ENCODE measurements at regions not wholly inside any gene's neighbourhood (a gene's known extent, or its start where the extent isn't known, plus 50 kb on each side); places are given as distances from the start of the nearest gene placed in this dataset.

GRCh38 chr2:150690870-150691269 lies 203.4 kb upstream of the RND3 start:
- Histone ChIP-seq H3K36me3 (replicated peaks; ENCODE audit: insufficient read depth, low read length) (no peaks in the 10 kb centered on the region), H3F3A (ENCODE audit: insufficient read depth, low read length) (no peaks in the 10 kb centered on the region), H3K4me3 (ENCODE audit: low read length) (no peak overlapping the region), H3K27ac (ENCODE audit: low read length) (no peak overlapping the region), H3K9me3 (replicated peaks; ENCODE audit: insufficient read depth, low read length) (no peaks in the 10 kb centered on the region), H3K9ac (ENCODE audit: low read length) (no peak overlapping the region), H3K79me2 (ENCODE audit: low read length) (no peaks in the 10 kb centered on the region), H3K9me2 (replicated peaks; ENCODE audit: insufficient read depth, low read length) (no peaks in the 10 kb centered on the region), H4K20me1 (ENCODE audit: insufficient read depth, low read length) (no peaks in the 10 kb centered on the region), H3K4me2 (ENCODE audit: low read depth, low read length) (no peak overlapping the region), H3K4me1 (ENCODE audit: low read length) (no peaks in the 10 kb centered on the region), H2AFZ (ENCODE audit: low read length) (no peak overlapping the region), H3K27me3 (replicated peaks; ENCODE audit: insufficient read depth, low read length) (no peaks in the 10 kb centered on the region)
- DNase-seq = no peak
- TF ChIP-seq EZH2phosphoT487 (IDR thresholded peaks at IDR 0.05; ENCODE audit: low read length) = no peak
- no peak for TF ChIP-seq CTCF (IDR thresholded peaks at IDR 0.05; ENCODE audit: low read length)
- no peak for TF ChIP-seq EZH2 (optimal IDR thresholded peaks at IDR 0.05; ENCODE audit: low read depth, low read length)

GRCh38 chr2:150690261-150690660 lies 202.8 kb upstream of the RND3 start:
- Histone ChIP-seq H3K27ac (ENCODE audit: low read length) (no peak overlapping the region), H3K9me3 (replicated peaks; ENCODE audit: insufficient read depth, low read length) (no peaks in the 10 kb centered on the region), H3K9ac (ENCODE audit: low read length) (no peak overlapping the region), H3K36me3 (replicated peaks; ENCODE audit: insufficient read depth, low read length) (no peaks in the 10 kb centered on the region), H4K20me1 (ENCODE audit: insufficient read depth, low read length) (no peaks in the 10 kb centered on the region), H3K4me2 (ENCODE audit: low read depth, low read length) (no peak overlapping the region), H3K79me2 (ENCODE audit: low read length) (no peaks in the 10 kb centered on the region), H3K9me2 (replicated peaks; ENCODE audit: insufficient read depth, low read length) (no peaks in the 10 kb centered on the region), H3K4me3 (ENCODE audit: low read length) (no peak overlapping the region), H3K4me1 (ENCODE audit: low read length) (no peaks in the 10 kb centered on the region), H3F3A (ENCODE audit: insufficient read depth, low read length) (no peaks in the 10 kb centered on the region), H3K27me3 (replicated peaks; ENCODE audit: insufficient read depth, low read length) (no peaks in the 10 kb centered on the region), H2AFZ (ENCODE audit: low read length) (no peak overlapping the region)
- no peak for DNase-seq
- TF ChIP-seq EZH2 (optimal IDR thresholded peaks at IDR 0.05; ENCODE audit: low read depth, low read length) = no peak
- no peak for TF ChIP-seq EZH2phosphoT487 (IDR thresholded peaks at IDR 0.05; ENCODE audit: low read length)
- TF ChIP-seq CTCF (IDR thresholded peaks at IDR 0.05; ENCODE audit: low read length) = no peak

GRCh38 chr2:150689590-150689989 lies 202.1 kb upstream of the RND3 start:
- Histone ChIP-seq H3K9me2 (replicated peaks; ENCODE audit: insufficient read depth, low read length) (no peaks in the 10 kb centered on the region), H3K36me3 (replicated peaks; ENCODE audit: insufficient read depth, low read length) (no peaks in the 10 kb centered on the region), H3K79me2 (ENCODE audit: low read length) (no peaks in the 10 kb centered on the region), H2AFZ (ENCODE audit: low read length) (no peak overlapping the region), H3K9ac (ENCODE audit: low read length) (no peak overlapping the region), H3K4me2 (ENCODE audit: low read depth, low read length) (no peak overlapping the region), H3F3A (ENCODE audit: insufficient read depth, low read length) (no peaks in the 10 kb centered on the region), H3K9me3 (replicated peaks; ENCODE audit: insufficient read depth, low read length) (no peaks in the 10 kb centered on the region), H4K20me1 (ENCODE audit: insufficient read depth, low read length) (no peaks in the 10 kb centered on the region), H3K27ac (ENCODE audit: low read length) (no peak overlapping the region), H3K4me3 (ENCODE audit: low read length) (no peak overlapping the region), H3K27me3 (replicated peaks; ENCODE audit: insufficient read depth, low read length) (no peaks in the 10 kb centered on the region), H3K4me1 (ENCODE audit: low read length) (no peaks in the 10 kb centered on the region)
- TF ChIP-seq EZH2phosphoT487 (IDR thresholded peaks at IDR 0.05; ENCODE audit: low read length) (no peak), CTCF (IDR thresholded peaks at IDR 0.05; ENCODE audit: low read length) (no peak), EZH2 (optimal IDR thresholded peaks at IDR 0.05; ENCODE audit: low read depth, low read length) (no peak)
- no peak for DNase-seq
